H1 (cell line): ENCODE measurements at regions not wholly inside any gene's neighbourhood (a gene's known extent, or its start where the extent isn't known, plus 50 kb on each side); places are given as distances from the start of the nearest gene placed in this dataset.

Experiments
- CREB1 ChIP-seq: IDR thresholded peaks from 2 replicates; pipeline ENCODE4 v1.6.1; 2012; ENCODE audit warnings: inconsistent platforms
- NANOG ChIP-seq: IDR thresholded peaks from 2 replicates; pipeline ENCODE4 v1.6.1; 2011; ENCODE audit warnings: low read length, low read depth, mild to moderate bottlenecking, inconsistent platforms; ENCODE audit not compliant: insufficient read depth, poor library complexity, severe bottlenecking
- TF ChIP-seq, protein P1 (sequence below): fragments of 300-600 bp; sonication (generic); IDR thresholded peaks from 2 replicates; pipeline ENCODE4 v1.7.1; 2012; ENCODE audit warnings: low read length, moderate library complexity, mild to moderate bottlenecking, inconsistent platforms; ENCODE audit not compliant: insufficient replicate concordance

DNA sequence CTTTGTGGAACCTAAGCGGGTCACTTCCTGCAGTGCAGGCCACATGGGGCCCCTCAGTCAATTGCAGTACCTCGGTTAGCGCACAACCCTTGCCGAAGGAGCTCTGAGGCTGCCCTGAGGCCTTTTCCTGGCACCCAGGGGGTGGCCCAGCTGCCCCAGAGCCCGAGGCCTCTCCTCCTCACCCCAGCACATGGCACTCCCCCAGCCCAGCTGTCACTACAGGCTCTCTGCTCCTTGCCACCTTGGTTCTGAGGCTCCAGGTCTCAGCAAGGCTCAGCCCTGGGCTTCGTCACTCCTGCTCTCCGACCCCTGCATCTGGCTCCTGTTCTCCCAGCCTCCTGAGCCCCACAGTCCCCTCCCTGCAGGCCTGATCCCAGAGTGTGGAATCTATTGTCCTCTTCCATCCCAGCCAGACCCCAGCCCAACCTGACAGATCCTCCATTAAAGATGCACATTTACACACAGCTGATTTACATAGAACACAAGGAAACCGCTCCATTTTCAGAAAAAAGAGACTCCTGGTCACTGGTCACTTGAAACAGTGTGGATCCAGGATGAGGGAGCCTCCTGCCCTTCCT is 192.8 kb upstream of the POU3F1 start (continued):
- TF ChIP-seq, protein P1, sequence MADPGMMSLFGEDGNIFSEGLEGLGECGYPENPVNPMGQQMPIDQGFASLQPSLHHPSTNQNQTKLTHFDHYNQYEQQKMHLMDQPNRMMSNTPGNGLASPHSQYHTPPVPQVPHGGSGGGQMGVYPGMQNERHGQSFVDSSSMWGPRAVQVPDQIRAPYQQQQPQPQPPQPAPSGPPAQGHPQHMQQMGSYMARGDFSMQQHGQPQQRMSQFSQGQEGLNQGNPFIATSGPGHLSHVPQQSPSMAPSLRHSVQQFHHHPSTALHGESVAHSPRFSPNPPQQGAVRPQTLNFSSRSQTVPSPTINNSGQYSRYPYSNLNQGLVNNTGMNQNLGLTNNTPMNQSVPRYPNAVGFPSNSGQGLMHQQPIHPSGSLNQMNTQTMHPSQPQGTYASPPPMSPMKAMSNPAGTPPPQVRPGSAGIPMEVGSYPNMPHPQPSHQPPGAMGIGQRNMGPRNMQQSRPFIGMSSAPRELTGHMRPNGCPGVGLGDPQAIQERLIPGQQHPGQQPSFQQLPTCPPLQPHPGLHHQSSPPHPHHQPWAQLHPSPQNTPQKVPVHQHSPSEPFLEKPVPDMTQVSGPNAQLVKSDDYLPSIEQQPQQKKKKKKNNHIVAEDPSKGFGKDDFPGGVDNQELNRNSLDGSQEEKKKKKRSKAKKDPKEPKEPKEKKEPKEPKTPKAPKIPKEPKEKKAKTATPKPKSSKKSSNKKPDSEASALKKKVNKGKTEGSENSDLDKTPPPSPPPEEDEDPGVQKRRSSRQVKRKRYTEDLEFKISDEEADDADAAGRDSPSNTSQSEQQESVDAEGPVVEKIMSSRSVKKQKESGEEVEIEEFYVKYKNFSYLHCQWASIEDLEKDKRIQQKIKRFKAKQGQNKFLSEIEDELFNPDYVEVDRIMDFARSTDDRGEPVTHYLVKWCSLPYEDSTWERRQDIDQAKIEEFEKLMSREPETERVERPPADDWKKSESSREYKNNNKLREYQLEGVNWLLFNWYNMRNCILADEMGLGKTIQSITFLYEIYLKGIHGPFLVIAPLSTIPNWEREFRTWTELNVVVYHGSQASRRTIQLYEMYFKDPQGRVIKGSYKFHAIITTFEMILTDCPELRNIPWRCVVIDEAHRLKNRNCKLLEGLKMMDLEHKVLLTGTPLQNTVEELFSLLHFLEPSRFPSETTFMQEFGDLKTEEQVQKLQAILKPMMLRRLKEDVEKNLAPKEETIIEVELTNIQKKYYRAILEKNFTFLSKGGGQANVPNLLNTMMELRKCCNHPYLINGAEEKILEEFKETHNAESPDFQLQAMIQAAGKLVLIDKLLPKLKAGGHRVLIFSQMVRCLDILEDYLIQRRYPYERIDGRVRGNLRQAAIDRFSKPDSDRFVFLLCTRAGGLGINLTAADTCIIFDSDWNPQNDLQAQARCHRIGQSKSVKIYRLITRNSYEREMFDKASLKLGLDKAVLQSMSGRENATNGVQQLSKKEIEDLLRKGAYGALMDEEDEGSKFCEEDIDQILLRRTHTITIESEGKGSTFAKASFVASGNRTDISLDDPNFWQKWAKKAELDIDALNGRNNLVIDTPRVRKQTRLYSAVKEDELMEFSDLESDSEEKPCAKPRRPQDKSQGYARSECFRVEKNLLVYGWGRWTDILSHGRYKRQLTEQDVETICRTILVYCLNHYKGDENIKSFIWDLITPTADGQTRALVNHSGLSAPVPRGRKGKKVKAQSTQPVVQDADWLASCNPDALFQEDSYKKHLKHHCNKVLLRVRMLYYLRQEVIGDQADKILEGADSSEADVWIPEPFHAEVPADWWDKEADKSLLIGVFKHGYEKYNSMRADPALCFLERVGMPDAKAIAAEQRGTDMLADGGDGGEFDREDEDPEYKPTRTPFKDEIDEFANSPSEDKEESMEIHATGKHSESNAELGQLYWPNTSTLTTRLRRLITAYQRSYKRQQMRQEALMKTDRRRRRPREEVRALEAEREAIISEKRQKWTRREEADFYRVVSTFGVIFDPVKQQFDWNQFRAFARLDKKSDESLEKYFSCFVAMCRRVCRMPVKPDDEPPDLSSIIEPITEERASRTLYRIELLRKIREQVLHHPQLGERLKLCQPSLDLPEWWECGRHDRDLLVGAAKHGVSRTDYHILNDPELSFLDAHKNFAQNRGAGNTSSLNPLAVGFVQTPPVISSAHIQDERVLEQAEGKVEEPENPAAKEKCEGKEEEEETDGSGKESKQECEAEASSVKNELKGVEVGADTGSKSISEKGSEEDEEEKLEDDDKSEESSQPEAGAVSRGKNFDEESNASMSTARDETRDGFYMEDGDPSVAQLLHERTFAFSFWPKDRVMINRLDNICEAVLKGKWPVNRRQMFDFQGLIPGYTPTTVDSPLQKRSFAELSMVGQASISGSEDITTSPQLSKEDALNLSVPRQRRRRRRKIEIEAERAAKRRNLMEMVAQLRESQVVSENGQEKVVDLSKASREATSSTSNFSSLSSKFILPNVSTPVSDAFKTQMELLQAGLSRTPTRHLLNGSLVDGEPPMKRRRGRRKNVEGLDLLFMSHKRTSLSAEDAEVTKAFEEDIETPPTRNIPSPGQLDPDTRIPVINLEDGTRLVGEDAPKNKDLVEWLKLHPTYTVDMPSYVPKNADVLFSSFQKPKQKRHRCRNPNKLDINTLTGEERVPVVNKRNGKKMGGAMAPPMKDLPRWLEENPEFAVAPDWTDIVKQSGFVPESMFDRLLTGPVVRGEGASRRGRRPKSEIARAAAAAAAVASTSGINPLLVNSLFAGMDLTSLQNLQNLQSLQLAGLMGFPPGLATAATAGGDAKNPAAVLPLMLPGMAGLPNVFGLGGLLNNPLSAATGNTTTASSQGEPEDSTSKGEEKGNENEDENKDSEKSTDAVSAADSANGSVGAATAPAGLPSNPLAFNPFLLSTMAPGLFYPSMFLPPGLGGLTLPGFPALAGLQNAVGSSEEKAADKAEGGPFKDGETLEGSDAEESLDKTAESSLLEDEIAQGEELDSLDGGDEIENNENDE, result no peak
- TF ChIP-seq CREB1, result no peak
- no peak for TF ChIP-seq NANOG
